CD14-positive monocyte (primary cell): ENCODE measurements at regions not wholly inside any gene's neighbourhood (a gene's known extent, or its start where the extent isn't known, plus 50 kb on each side); places are given as distances from the start of the nearest gene placed in this dataset.
A peak's percentile ranks its signal among the peaks of the same experiment; 100 is the strongest.

Experiments
- DNase-seq, 3 donors: peaks; one replicate each; pipeline ENCODE4 v3.0.0-alpha.2; 2011 to 2022
- H2AFZ ChIP-seq: 2 replicates; pipeline ENCODE4 v1.6.0; 2012; ENCODE audit warnings: mild to moderate bottlenecking, low read depth, low read length, inconsistent platforms; ENCODE audit not compliant: insufficient read depth, poor library complexity, severe bottlenecking
- H3K27ac ChIP-seq, 2 donors: 1 replicate in 1 of 2; 2 replicates in 1 of 2; pipeline ENCODE4 v1.5.1; 2012 to 2013; ENCODE audit warnings: low read length in 2 of 2, control low read depth in 1 of 2, inconsistent platforms in 1 of 2, low read depth in 1 of 2, mild to moderate bottlenecking in 1 of 2
- H3K27me3 ChIP-seq, 2 donors: one replicate each; pipeline versions ENCODE4 v1.6.0 to v1.6.1; 2011 to 2013; ENCODE audit warnings: low read length in 2 of 2; ENCODE audit not compliant: control insufficient read depth in 2 of 2, insufficient read depth in 2 of 2
- H3K36me3 ChIP-seq, 2 donors: replicated peaks in 1 of 2; 1 replicate in 1 of 2; 2 replicates in 1 of 2; pipeline versions ENCODE4 v1.5.1 to v1.6.1; 2012 to 2013; ENCODE audit warnings: low read length in 2 of 2, control low read depth in 1 of 2, inconsistent platforms in 1 of 2, mild to moderate bottlenecking in 1 of 2; ENCODE audit not compliant: insufficient read depth in 2 of 2, control insufficient read depth in 1 of 2
- H3K4me1 ChIP-seq, 2 donors: 1 replicate in 1 of 2; 2 replicates in 1 of 2; pipeline versions ENCODE4 v1.5.1 to v1.6.1; 2012 to 2013; ENCODE audit warnings: low read length in 2 of 2, control low read depth in 1 of 2, inconsistent platforms in 1 of 2, mild to moderate bottlenecking in 1 of 2, moderate library complexity in 1 of 2; ENCODE audit not compliant: insufficient read depth in 2 of 2, control insufficient read depth in 1 of 2
- H3K4me2 ChIP-seq: replicated peaks from 2 replicates; pipeline ENCODE3; 2012; ENCODE audit warnings: low read length, moderate library complexity, mild to moderate bottlenecking; ENCODE audit not compliant: poor library complexity, severe bottlenecking; ENCODE audit errors: extremely low read depth
- H3K4me3 ChIP-seq, 3 experiments: fragments of 200-600 bp in 1 of 3; sonication (generic) in 1 of 3; replicated peaks in 1 of 3; 1 replicate in 2 of 3; 2 replicates in 1 of 3; pipeline ENCODE4 v1.5.1; 2011 to 2013; ENCODE audit warnings: low read length in 3 of 3, mild to moderate bottlenecking in 3 of 3, control low read depth in 2 of 3, low read depth in 2 of 3, inconsistent platforms in 1 of 3, moderate library complexity in 1 of 3
- H3K79me2 ChIP-seq: 2 replicates; pipeline ENCODE4 v1.6.0; 2012; ENCODE audit warnings: mild to moderate bottlenecking, control low read depth, inconsistent platforms, low read length, moderate library complexity; ENCODE audit not compliant: insufficient read depth
- H3K9ac ChIP-seq: 2 replicates; pipeline ENCODE4 v1.6.0; 2017; ENCODE audit warnings: low read length, mild to moderate bottlenecking; ENCODE audit not compliant: insufficient read depth, poor library complexity, severe bottlenecking
- H3K9me3 ChIP-seq, 2 donors: replicated peaks in 1 of 2; 1 replicate in 1 of 2; 2 replicates in 1 of 2; pipeline versions ENCODE4 v1.5.1 to v1.6.1; 2012 to 2013; ENCODE audit warnings: low read length in 2 of 2, control low read depth in 1 of 2; ENCODE audit not compliant: control insufficient read depth in 1 of 2, insufficient read depth in 1 of 2
- H4K20me1 ChIP-seq: 2 replicates; pipeline ENCODE4 v1.6.0; 2012; ENCODE audit warnings: mild to moderate bottlenecking, low read length, control low read depth, moderate library complexity; ENCODE audit not compliant: insufficient read depth
- H3K27ac Mint-ChIP-seq, 7 donors: one replicate each; pipeline ENCODE4 v1.8.0; 2020; ENCODE audit warnings: mild to moderate bottlenecking in 7 of 7, mixed read lengths in 7 of 7, moderate library complexity in 6 of 7, inconsistent platforms in 2 of 7
- H3K27me3 Mint-ChIP-seq, 3 donors: one replicate each; pipeline ENCODE4 v1.8.0; 2021 to 2022; ENCODE audit warnings: low read depth in 3 of 3, mild to moderate bottlenecking in 3 of 3, mixed read lengths in 3 of 3, moderate library complexity in 3 of 3, inconsistent platforms in 1 of 3
- H3K36me3 Mint-ChIP-seq, 2 donors: one replicate each; pipeline ENCODE4 v1.8.0; 2020; ENCODE audit warnings: mixed read lengths in 2 of 2, inconsistent platforms in 1 of 2, mild to moderate bottlenecking in 1 of 2
- H3K4me1 Mint-ChIP-seq: one replicate; pipeline ENCODE4 v1.8.0; 2020; ENCODE audit warnings: mild to moderate bottlenecking, mixed read lengths
- H3K4me3 Mint-ChIP-seq, 2 donors: one replicate each; pipeline ENCODE4 v1.8.0; 2020; ENCODE audit warnings: mild to moderate bottlenecking in 2 of 2, mixed read lengths in 2 of 2, moderate library complexity in 1 of 2
- H3K9me3 Mint-ChIP-seq, 7 donors: one replicate each; pipeline ENCODE4 v1.8.0; 2020 to 2022; ENCODE audit warnings: mixed read lengths in 7 of 7, mild to moderate bottlenecking in 6 of 7, moderate library complexity in 6 of 7, inconsistent platforms in 2 of 7
- WGBS: methylation state at CpG from one replicate; pipeline ENCODE4 v1.1.5; 2013; ENCODE audit warnings: missing lambda C conversion rate; ENCODE audit not compliant: insufficient coverage; 5-methylcytosine and 5-hydroxymethylcytosine counted together
- intact Hi-C, 2 donors: fragments of 100-400 bp; cut with micrococcal nuclease; formaldehyde crosslinking; loops; one replicate each; pipeline versions ENCODE4 v1.15.0 to v1.15.1; 2023
- TF ChIP-seq, protein P1 (sequence below): fragments of 200-600 bp; IDR thresholded peaks from one replicate; pipeline ENCODE4 v1.8.0; 2022; ENCODE audit warnings: antibody characterized with exemption, mild to moderate bottlenecking

DNA sequence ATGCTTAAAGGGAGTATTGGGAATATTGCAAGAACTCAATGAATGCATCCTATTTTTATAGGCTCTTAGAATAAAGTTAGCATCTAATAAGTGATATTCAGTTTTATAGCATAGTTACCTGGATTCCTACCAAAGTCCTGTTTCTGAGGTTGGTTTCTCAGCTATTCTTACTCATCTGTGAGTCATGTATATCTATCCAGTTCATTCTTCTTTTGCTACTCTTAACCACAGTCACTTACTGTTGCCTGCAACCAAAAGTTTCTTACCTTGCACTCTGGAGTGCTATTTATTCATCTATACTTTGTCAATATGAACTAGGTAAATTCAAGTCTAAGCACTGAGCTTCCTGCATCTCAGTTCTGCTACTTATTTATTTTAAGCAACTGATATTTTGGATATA, 322.5 kb downstream of the HS3ST1 start:
- TF ChIP-seq, protein P1, sequence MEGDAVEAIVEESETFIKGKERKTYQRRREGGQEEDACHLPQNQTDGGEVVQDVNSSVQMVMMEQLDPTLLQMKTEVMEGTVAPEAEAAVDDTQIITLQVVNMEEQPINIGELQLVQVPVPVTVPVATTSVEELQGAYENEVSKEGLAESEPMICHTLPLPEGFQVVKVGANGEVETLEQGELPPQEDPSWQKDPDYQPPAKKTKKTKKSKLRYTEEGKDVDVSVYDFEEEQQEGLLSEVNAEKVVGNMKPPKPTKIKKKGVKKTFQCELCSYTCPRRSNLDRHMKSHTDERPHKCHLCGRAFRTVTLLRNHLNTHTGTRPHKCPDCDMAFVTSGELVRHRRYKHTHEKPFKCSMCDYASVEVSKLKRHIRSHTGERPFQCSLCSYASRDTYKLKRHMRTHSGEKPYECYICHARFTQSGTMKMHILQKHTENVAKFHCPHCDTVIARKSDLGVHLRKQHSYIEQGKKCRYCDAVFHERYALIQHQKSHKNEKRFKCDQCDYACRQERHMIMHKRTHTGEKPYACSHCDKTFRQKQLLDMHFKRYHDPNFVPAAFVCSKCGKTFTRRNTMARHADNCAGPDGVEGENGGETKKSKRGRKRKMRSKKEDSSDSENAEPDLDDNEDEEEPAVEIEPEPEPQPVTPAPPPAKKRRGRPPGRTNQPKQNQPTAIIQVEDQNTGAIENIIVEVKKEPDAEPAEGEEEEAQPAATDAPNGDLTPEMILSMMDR, result no peak
- Histone ChIP-seq H4K20me1 (no peaks in the 10 kb centered on the region), H3K4me3 (no peak overlapping the region), H3K27me3 (no peaks in the 10 kb centered on the region), H3K9me3 (no peaks in the 10 kb centered on the region), H2AFZ (no peak overlapping the region), H3K9ac (no peak overlapping the region), H3K27ac (no peak overlapping the region), H3K79me2 (no peaks in the 10 kb centered on the region), H3K4me1 (peaks cover 15 to 19% of the 10 kb centered on the region in 2 donors), H3K36me3 (no peaks in the 10 kb centered on the region), H3K4me2 (no peak overlapping the region)
- no peaks in the 10 kb centered on the region for H3K36me3 Mint-ChIP-seq
- H3K9me3 Mint-ChIP-seq, result peaks cover 0 to 4% (median 0%) of the 10 kb centered on the region in 7 donors
- H3K27ac Mint-ChIP-seq, result no peak overlapping the region
- H3K4me3 Mint-ChIP-seq, result no peak overlapping the region
- intact Hi-C loops, result no loop called here
- peak in 2 of 3 donors; percentile 10 for DNase-seq
- peaks cover 27% of the 10 kb centered on the region for H3K4me1 Mint-ChIP-seq
- H3K27me3 Mint-ChIP-seq, result peaks cover 0 to 2% (median 0%) of the 10 kb centered on the region in 3 donors

DNA sequence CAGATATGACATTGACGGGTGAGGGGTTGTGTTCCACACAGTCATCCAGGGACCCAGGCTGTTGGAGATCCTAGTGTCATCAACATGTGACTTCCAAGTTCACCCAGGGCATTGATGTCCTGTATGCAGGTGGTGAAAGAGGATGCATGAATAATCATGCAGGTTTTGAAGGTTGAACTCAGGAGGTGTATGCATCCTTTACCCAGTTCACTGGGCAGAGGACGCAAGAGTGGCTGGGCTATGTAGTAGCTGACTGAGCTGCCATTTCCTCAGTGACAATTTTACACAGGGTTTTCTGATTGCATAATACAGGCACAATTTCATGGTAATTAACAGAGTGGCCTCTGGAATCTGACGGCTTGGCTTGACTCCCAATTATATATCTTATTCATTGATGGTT, 323.0 kb downstream of the HS3ST1 start:
- Histone ChIP-seq H3K4me2 (no peak overlapping the region), H3K27me3 (no peaks in the 10 kb centered on the region), H3K36me3 (no peaks in the 10 kb centered on the region), H3K79me2 (no peaks in the 10 kb centered on the region), H3K4me1 (peaks cover 16 to 22% of the 10 kb centered on the region in 2 donors), H3K9me3 (no peaks in the 10 kb centered on the region), H2AFZ (no peak overlapping the region), H3K27ac (no peak overlapping the region), H3K4me3 (no peak overlapping the region), H4K20me1 (no peaks in the 10 kb centered on the region), H3K9ac (no peak overlapping the region)
- H3K27me3 Mint-ChIP-seq, result peaks cover 0 to 2% (median 0%) of the 10 kb centered on the region in 3 donors
- DNase-seq, result peak in 1 of 3 donors; percentile 3
- WGBS, result 82% methylated on average over 1 of the region's 3 CpGs
- H3K4me3 Mint-ChIP-seq, result no peak overlapping the region
- H3K9me3 Mint-ChIP-seq, result peaks cover 0 to 3% (median 0%) of the 10 kb centered on the region in 7 donors
- peaks cover 27% of the 10 kb centered on the region for H3K4me1 Mint-ChIP-seq
- TF ChIP-seq, protein P1, result no peak
- no peak overlapping the region for H3K27ac Mint-ChIP-seq
- intact Hi-C loops, result no loop called here
- H3K36me3 Mint-ChIP-seq, result no peaks in the 10 kb centered on the region
